Mesenchymal stem cell (in vitro differentiated cells and primary cell): ENCODE measurements at regions not wholly inside any gene's neighbourhood (a gene's known extent, or its start where the extent isn't known, plus 50 kb on each side); places are given as distances from the start of the nearest gene placed in this dataset.

Experiments
- DNase-seq: peaks from one replicate; pipeline ENCODE4 v3.0.0-alpha.2; 2013
- H2AFZ ChIP-seq: one replicate; pipeline ENCODE4 v1.6.1; 2013; ENCODE audit warnings: low read depth, mild to moderate bottlenecking, control low read depth, inconsistent platforms, low read length, moderate library complexity
- H2AK5ac ChIP-seq: 2 replicates; pipeline ENCODE4 v1.6.1; 2013; ENCODE audit warnings: low read length, moderate library complexity, mild to moderate bottlenecking, inconsistent platforms; ENCODE audit not compliant: severe bottlenecking
- H2BK120ac ChIP-seq: one replicate; pipeline ENCODE4 v1.6.1; 2013; ENCODE audit warnings: low read depth, mild to moderate bottlenecking, inconsistent platforms, low read length, moderate library complexity
- H2BK12ac ChIP-seq, 2 experiments: one replicate each; pipeline ENCODE4 v1.6.1; 2013; ENCODE audit warnings: inconsistent platforms in 2 of 2, low read length in 2 of 2, mild to moderate bottlenecking in 2 of 2, moderate library complexity in 2 of 2, control low read depth in 1 of 2
- H2BK15ac ChIP-seq: one replicate; pipeline ENCODE4 v1.6.1; 2013; ENCODE audit warnings: mild to moderate bottlenecking, low read depth, inconsistent platforms; ENCODE audit not compliant: poor library complexity, severe bottlenecking
- H2BK5ac ChIP-seq: 2 replicates; pipeline ENCODE4 v1.6.1; 2013; ENCODE audit warnings: low read depth, mild to moderate bottlenecking, low read length, control low read depth, inconsistent platforms; ENCODE audit not compliant: poor library complexity, severe bottlenecking
- H3K14ac ChIP-seq, 2 experiments: one replicate each; pipeline ENCODE4 v1.6.1; 2013; ENCODE audit warnings: inconsistent platforms in 2 of 2, low read length in 2 of 2, control low read depth in 1 of 2, mild to moderate bottlenecking in 1 of 2, moderate library complexity in 1 of 2
- H3K18ac ChIP-seq, 2 experiments: one replicate each; pipeline ENCODE4 v1.6.1; 2013; ENCODE audit warnings: inconsistent platforms in 2 of 2, low read length in 2 of 2, control low read depth in 1 of 2, low read depth in 1 of 2, mild to moderate bottlenecking in 1 of 2
- H3K23ac ChIP-seq, 2 experiments: one replicate each; pipeline ENCODE4 v1.6.1; 2013; ENCODE audit warnings: inconsistent platforms in 2 of 2, low read length in 2 of 2, mild to moderate bottlenecking in 2 of 2, moderate library complexity in 2 of 2, control low read depth in 1 of 2
- H3K27ac ChIP-seq: 2 replicates; pipeline ENCODE4 v1.5.1; 2013; ENCODE audit warnings: mild to moderate bottlenecking, moderate library complexity, low read length, control low read depth, inconsistent platforms; ENCODE audit not compliant: poor library complexity, severe bottlenecking
- H3K27me3 ChIP-seq, 2 experiments: 2 replicates each; pipeline versions ENCODE4 v1.6.1 to v1.7.0; 2013; ENCODE audit warnings: low read length in 2 of 2, mild to moderate bottlenecking in 2 of 2, moderate library complexity in 2 of 2, control low read depth in 1 of 2, inconsistent platforms in 1 of 2; ENCODE audit not compliant: control insufficient read depth in 1 of 2, insufficient read depth in 1 of 2
- H3K36me3 ChIP-seq, 2 experiments: 2 replicates each; pipeline versions ENCODE4 v1.6.1 to v1.7.0; 2013; ENCODE audit warnings: low read length in 2 of 2, control low read depth in 1 of 2, inconsistent platforms in 1 of 2, low read depth in 1 of 2, mild to moderate bottlenecking in 1 of 2; ENCODE audit not compliant: insufficient read depth in 2 of 2, control insufficient read depth in 1 of 2
- H3K4ac ChIP-seq, 2 experiments: one replicate each; pipeline ENCODE4 v1.6.1; 2013; ENCODE audit warnings: inconsistent platforms in 2 of 2, low read length in 2 of 2, mild to moderate bottlenecking in 2 of 2, moderate library complexity in 2 of 2, control low read depth in 1 of 2, low read depth in 1 of 2
- H3K4me1 ChIP-seq: 2 replicates; pipeline ENCODE4 v1.6.1; 2013; ENCODE audit warnings: low read depth, low read length, control low read depth; ENCODE audit not compliant: control insufficient read depth, insufficient read depth
- H3K4me2 ChIP-seq: 2 replicates; pipeline ENCODE4 v1.6.1; 2013; ENCODE audit warnings: low read length, mild to moderate bottlenecking, inconsistent platforms; ENCODE audit not compliant: poor library complexity, severe bottlenecking
- H3K4me3 ChIP-seq, 2 experiments: 2 replicates each; pipeline versions ENCODE4 v1.5.1 to v1.7.0; 2013; ENCODE audit warnings: low read length in 2 of 2, mild to moderate bottlenecking in 2 of 2, control low read depth in 1 of 2, low read depth in 1 of 2; ENCODE audit not compliant: insufficient read depth in 1 of 2
- H3K79me1 ChIP-seq: replicated peaks from 2 replicates; pipeline ENCODE4 v1.6.1; 2013; ENCODE audit warnings: mild to moderate bottlenecking, control low read depth, low read length, inconsistent platforms; ENCODE audit not compliant: poor library complexity, severe bottlenecking
- H3K9ac ChIP-seq: 2 replicates; pipeline ENCODE4 v1.7.0; 2013; ENCODE audit warnings: mild to moderate bottlenecking, low read length, moderate library complexity
- H3K9me3 ChIP-seq: 2 replicates; pipeline ENCODE4 v1.7.0; 2013; ENCODE audit warnings: mild to moderate bottlenecking, low read length; ENCODE audit not compliant: control insufficient read depth
- H4K8ac ChIP-seq: one replicate; pipeline ENCODE4 v1.6.1; 2013; ENCODE audit warnings: inconsistent platforms, mild to moderate bottlenecking, low read length, moderate library complexity
- H4K91ac ChIP-seq: one replicate; pipeline ENCODE4 v1.6.1; 2013; ENCODE audit warnings: mild to moderate bottlenecking, low read length, inconsistent platforms
- WGBS: methylation state at CpG from one replicate; pipeline ENCODE4 v1.1.7; 2013; ENCODE audit warnings: mixed read lengths; 5-methylcytosine and 5-hydroxymethylcytosine counted together

GRCh38 chr13:85597790-85598500 lies 201.3 kb downstream of the SLITRK6 start:
- WGBS, result 95% methylated on average over 4 of the region's 4 CpGs
- Histone ChIP-seq H3K4ac (peak overlapping the region in 1 of 2 experiments; percentile 67), H4K91ac (no peak overlapping the region)

GRCh38 chr13:85592211-85592610 lies 207.0 kb downstream of the SLITRK6 start:
- Histone ChIP-seq H3K4ac (no peak overlapping the region), H3K4me1 (no peaks in the 10 kb centered on the region), H2BK120ac (no peak overlapping the region), H3K18ac (no peak overlapping the region), H3K27ac (no peak overlapping the region), H2AFZ (no peak overlapping the region), H3K4me2 (no peak overlapping the region), H3K9ac (no peak overlapping the region), H3K23ac (no peak overlapping the region), H3K36me3 (no peaks in the 10 kb centered on the region), H2BK12ac (no peak overlapping the region), H2BK15ac (no peak overlapping the region), H2BK5ac (no peak overlapping the region), H3K9me3 (no peaks in the 10 kb centered on the region), H2AK5ac (no peak overlapping the region), H3K14ac (no peak overlapping the region), H3K27me3 (no peaks in the 10 kb centered on the region), H3K79me1 (no peaks in the 10 kb centered on the region), H4K91ac (no peak overlapping the region), H4K8ac (no peak overlapping the region), H3K4me3 (no peak overlapping the region)
- 81% methylated on average over 2 of the region's 2 CpGs for whole genome bisulfite sequencing
- no peak for DNase-seq

More at GRCh38 chr13:85597790-85598500, 201.3 kb downstream of the SLITRK6 start:
- H2AFZ ChIP-seq, result no peak overlapping the region
- no peak overlapping the region for H4K8ac ChIP-seq
- no peak for DNase-seq
- no peak overlapping the region for H3K4me3 ChIP-seq
- H3K4me1 ChIP-seq, result no peaks in the 10 kb centered on the region
- H3K27ac ChIP-seq, result no peak overlapping the region
- H2BK5ac ChIP-seq, result no peak overlapping the region
- no peak overlapping the region for H3K18ac ChIP-seq
- H2AK5ac ChIP-seq, result no peak overlapping the region
- H3K23ac ChIP-seq, result no peak overlapping the region
- H3K9ac ChIP-seq, result no peak overlapping the region
- no peak overlapping the region for H2BK15ac ChIP-seq
- H3K27me3 ChIP-seq, result no peaks in the 10 kb centered on the region
- no peak overlapping the region for H2BK12ac ChIP-seq
- H3K14ac ChIP-seq, result peak overlapping the region in 1 of 2 experiments; percentile 65
- H3K4me2 ChIP-seq, result no peak overlapping the region
- H3K79me1 ChIP-seq, result no peaks in the 10 kb centered on the region
- no peaks in the 10 kb centered on the region for H3K9me3 ChIP-seq
- no peak overlapping the region for H2BK120ac ChIP-seq
- H3K36me3 ChIP-seq, result no peaks in the 10 kb centered on the region

DNA sequence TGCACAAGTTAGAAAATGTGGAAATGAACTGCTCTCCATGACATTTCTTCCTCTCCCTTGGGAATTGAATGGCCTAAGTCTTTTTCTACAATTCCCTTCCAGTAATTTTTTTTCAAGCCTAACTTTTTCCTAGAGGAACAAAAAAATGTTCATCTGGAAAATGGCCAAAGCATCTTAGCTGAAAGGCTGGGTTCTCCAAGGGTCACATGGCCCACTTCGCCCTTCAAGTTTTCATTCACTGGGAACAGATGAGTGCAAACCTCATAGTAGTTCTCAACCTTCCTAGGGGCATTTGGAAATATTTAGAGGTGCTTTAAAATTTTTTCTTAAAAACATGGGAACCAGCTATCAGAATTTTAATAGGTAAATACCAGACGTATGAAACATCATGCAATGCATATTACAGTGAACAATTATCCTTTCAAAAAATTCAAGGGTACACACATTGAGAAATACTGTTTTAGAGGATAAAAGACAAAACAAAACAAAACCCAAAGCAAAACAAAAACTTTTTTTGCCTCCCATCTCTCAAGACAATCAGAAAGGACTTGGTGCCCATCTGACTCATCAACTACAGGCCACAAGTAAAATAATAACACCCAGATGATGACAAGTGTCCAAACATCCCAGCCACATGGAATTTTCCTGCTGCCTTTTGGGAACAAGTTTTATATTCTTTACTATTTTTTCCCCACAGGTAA lies 208.8 kb downstream of the SLITRK6 start:
- Histone ChIP-seq H2BK12ac (no peak overlapping the region), H3K9ac (no peak overlapping the region), H3K4me2 (no peak overlapping the region), H3K18ac (no peak overlapping the region), H3K9me3 (no peaks in the 10 kb centered on the region), H4K8ac (no peak overlapping the region), H4K91ac (no peak overlapping the region), H3K23ac (no peak overlapping the region), H3K36me3 (no peaks in the 10 kb centered on the region), H3K4me3 (no peak overlapping the region), H3K4ac (no peak overlapping the region), H3K27ac (no peak overlapping the region), H2BK120ac (no peak overlapping the region), H3K14ac (no peak overlapping the region), H2BK15ac (no peak overlapping the region), H2BK5ac (no peak overlapping the region), H2AK5ac (no peak overlapping the region), H3K79me1 (no peaks in the 10 kb centered on the region), H2AFZ (no peak overlapping the region), H3K4me1 (no peaks in the 10 kb centered on the region), H3K27me3 (no peaks in the 10 kb centered on the region)
- WGBS, result 92% methylated on average over 2 of the region's 2 CpGs
- DNase-seq, result peak; percentile 36

GRCh38 chr13:85589021-85589420 lies 210.2 kb downstream of the SLITRK6 start:
- peak overlapping the region; percentile 14 for H2AFZ ChIP-seq
- no peaks in the 10 kb centered on the region for H3K36me3 ChIP-seq
- H3K4me3 ChIP-seq, result no peak overlapping the region
- no peaks in the 10 kb centered on the region for H3K9me3 ChIP-seq
- no peak overlapping the region for H3K14ac ChIP-seq
- H3K18ac ChIP-seq, result peak overlapping the region; percentile 54 to 81
- peak overlapping the region; percentile 76 to 84 for H2BK12ac ChIP-seq
- H2BK5ac ChIP-seq, result no peak overlapping the region
- 86% methylated on average over 5 of the region's 5 CpGs for WGBS
- peak overlapping the region; percentile 80 for H4K91ac ChIP-seq
- H2BK15ac ChIP-seq, result no peak overlapping the region
- H3K79me1 ChIP-seq, result no peaks in the 10 kb centered on the region
- no peak overlapping the region for H3K9ac ChIP-seq
- H4K8ac ChIP-seq, result peak overlapping the region; percentile 28
- H2BK120ac ChIP-seq, result no peak overlapping the region
- no peaks in the 10 kb centered on the region for H3K27me3 ChIP-seq
- DNase-seq, result no peak
- H3K4me1 ChIP-seq, result no peaks in the 10 kb centered on the region
- H3K23ac ChIP-seq, result no peak overlapping the region
- no peak overlapping the region for H3K4me2 ChIP-seq
- peak overlapping the region in 1 of 2 experiments; percentile 51 for H3K4ac ChIP-seq
- no peak overlapping the region for H2AK5ac ChIP-seq
- no peak overlapping the region for H3K27ac ChIP-seq
